GM21526 (cell line): ENCODE measurements at regions not wholly inside any gene's neighbourhood (a gene's known extent, or its start where the extent isn't known, plus 50 kb on each side); places are given as distances from the start of the nearest gene placed in this dataset.
"Not testable (repeated sequence)": the region's sequence is repeated elsewhere in the genome, so short reads cannot be mapped to it uniquely, and the experiment has no call there.

Experiments used
- ATAC-seq: cut with Tn5 transposase; IDR thresholded peaks from one replicate; pipeline ENCODE4 v1.9.1; 2021; ENCODE audit warnings: moderate library complexity; ENCODE audit not compliant: unreplicated experiment, low FRiP score

- ATAC-seq: no peak
Measured at GRCh38 chr6:167688123-167688522, 138.6 kb upstream of the AFDN start.

GRCh38 chr6:167689278-167689677, 137.4 kb upstream of the AFDN start:
- no peak for ATAC-seq

- no peak for ATAC-seq
Measured at GRCh38 chr6:167689751-167690150, 137.0 kb upstream of the AFDN start.

- ATAC-seq: not testable (repeated sequence)
Measured at GRCh38 chr6:167690167-167690922, 136.4 kb upstream of the AFDN start.

GRCh38 chr6:167690931-167691330, 135.8 kb upstream of the AFDN start:
- ATAC-seq: no peak

- no peak for ATAC-seq
Measured at GRCh38 chr6:167691533-167692312, 135.0 kb upstream of the AFDN start.

- ATAC-seq: not testable (repeated sequence)
Measured at GRCh38 chr6:167693478-167693877, 133.2 kb upstream of the AFDN start.

- no peak for ATAC-seq
Measured at GRCh38 chr6:167695831-167696230, 130.9 kb upstream of the AFDN start.

- no peak for ATAC-seq
Measured at GRCh38 chr6:167696296-167696695, 130.4 kb upstream of the AFDN start.

GRCh38 chr6:167697316-167697715, 129.4 kb upstream of the AFDN start:
- no peak for ATAC-seq

- no peak for ATAC-seq
Measured at GRCh38 chr6:167698540-167698939, 128.2 kb upstream of the AFDN start.

- ATAC-seq: peak; percentile 84
Measured at GRCh38 chr6:167699141-167699931, 127.4 kb upstream of the AFDN start.

GRCh38 chr6:167700199-167700598, 126.5 kb upstream of the AFDN start:
- no peak for ATAC-seq

- ATAC-seq: no peak
Measured at GRCh38 chr6:167701010-167701409, 125.7 kb upstream of the AFDN start.

- ATAC-seq: no peak
Measured at GRCh38 chr6:167702241-167702827, 124.4 kb upstream of the AFDN start.

GRCh38 chr6:167703347-167703746, 123.4 kb upstream of the AFDN start:
- ATAC-seq: no peak

- ATAC-seq: no peak
Measured at GRCh38 chr6:167703781-167704180, 122.9 kb upstream of the AFDN start.

- ATAC-seq: no peak
Measured at GRCh38 chr6:167704396-167704901, 122.3 kb upstream of the AFDN start.

GRCh38 chr6:167705211-167705750, 121.4 kb upstream of the AFDN start:
- ATAC-seq: no peak
